MM.1S (cell line): ENCODE measurements at regions not wholly inside any gene's neighbourhood (a gene's known extent, or its start where the extent isn't known, plus 50 kb on each side); places are given as distances from the start of the nearest gene placed in this dataset.

Experiments used
- DNase-seq: peaks from one replicate; pipeline ENCODE4 v3.0.0-alpha.2; 2015
- H2AFZ ChIP-seq: fragments of 300-600 bp; sonication (generic); 2 replicates; pipeline ENCODE4 v1.6.0; 2016; ENCODE audit warnings: antibody characterized with exemption, low read length
- H3F3A ChIP-seq: fragments of 300-600 bp; sonication (generic); 2 replicates; pipeline ENCODE4 v1.6.1; 2016; ENCODE audit warnings: mild to moderate bottlenecking, antibody characterized with exemption, low read length, moderate library complexity, mixed read lengths; ENCODE audit not compliant: insufficient read depth
- H3K27ac ChIP-seq: fragments of 300-600 bp; sonication (generic); 2 replicates; pipeline ENCODE4 v1.5.1; 2016; ENCODE audit warnings: mild to moderate bottlenecking, low read length
- H3K27me3 ChIP-seq: fragments of 300-600 bp; sonication (generic); replicated peaks from 2 replicates; pipeline ENCODE4 v1.6.0; 2016; ENCODE audit warnings: low read length; ENCODE audit not compliant: insufficient read depth
- H3K36me3 ChIP-seq: fragments of 300-600 bp; sonication (generic); replicated peaks from 2 replicates; pipeline ENCODE4 v1.6.1; 2016; ENCODE audit warnings: mild to moderate bottlenecking, low read length, mixed read lengths; ENCODE audit not compliant: insufficient read depth
- H3K4me1 ChIP-seq: fragments of 300-600 bp; sonication (generic); 2 replicates; pipeline ENCODE4 v1.6.1; 2016; ENCODE audit warnings: low read length, mixed read lengths
- H3K4me2 ChIP-seq: fragments of 300-600 bp; sonication (generic); 2 replicates; pipeline ENCODE4 v1.6.0; 2016; ENCODE audit warnings: low read depth, low read length
- H3K4me3 ChIP-seq: fragments of 300-600 bp; sonication (generic); 2 replicates; pipeline ENCODE4 v1.5.1; 2016; ENCODE audit warnings: low read length, mixed read lengths
- H3K79me2 ChIP-seq: fragments of 300-600 bp; sonication (generic); 2 replicates; pipeline ENCODE4 v1.6.1; 2016; ENCODE audit warnings: mixed run types, low read length, mixed read lengths
- H3K9ac ChIP-seq: fragments of 300-600 bp; sonication (generic); 2 replicates; pipeline ENCODE4 v1.6.1; 2016; ENCODE audit warnings: low read length, mixed read lengths
- H3K9me2 ChIP-seq: fragments of 300-600 bp; sonication (generic); replicated peaks from 2 replicates; pipeline ENCODE4 v1.6.1; 2016; ENCODE audit warnings: mild to moderate bottlenecking, low read length, mixed read lengths; ENCODE audit not compliant: insufficient read depth
- H3K9me3 ChIP-seq: fragments of 300-600 bp; sonication (generic); replicated peaks from 2 replicates; pipeline ENCODE4 v1.6.1; 2016; ENCODE audit warnings: mild to moderate bottlenecking, low read length, mixed read lengths; ENCODE audit not compliant: insufficient read depth
- H4K20me1 ChIP-seq: fragments of 300-600 bp; sonication (generic); 2 replicates; pipeline ENCODE4 v1.6.1; 2016; ENCODE audit warnings: mild to moderate bottlenecking, low read length, moderate library complexity, mixed read lengths; ENCODE audit not compliant: insufficient read depth
- CTCF ChIP-seq: fragments of 300-600 bp; sonication (generic); IDR thresholded peaks from 2 replicates; pipeline ENCODE4 v1.5.1; 2016; ENCODE audit warnings: antibody characterized with exemption, low read length, mixed read lengths
- EZH2 ChIP-seq: fragments of 300-600 bp; sonication (generic); optimal IDR thresholded peaks from 2 replicates; pipeline ENCODE3; 2017; ENCODE audit warnings: low read depth, mild to moderate bottlenecking, antibody characterized with exemption, low read length, mixed read lengths
- EZH2phosphoT487 ChIP-seq: fragments of 300-600 bp; sonication (generic); IDR thresholded peaks from 2 replicates; pipeline ENCODE4 v1.6.1; 2018; ENCODE audit warnings: antibody characterized with exemption, low read length

GRCh38 chr7:153276394-153276793, 516.8 kb downstream of the ACTR3B start:
- peak; percentile 16 for DNase-seq
- H3K4me2 ChIP-seq: no peak overlapping the region
- no peak overlapping the region for H3K27ac ChIP-seq
- H3K27me3 ChIP-seq: no peaks in the 10 kb centered on the region
- no peaks in the 10 kb centered on the region for H4K20me1 ChIP-seq
- no peaks in the 10 kb centered on the region for H3K9me3 ChIP-seq
- H3K36me3 ChIP-seq: no peaks in the 10 kb centered on the region
- TF ChIP-seq EZH2: no peak
- no peak for TF ChIP-seq EZH2phosphoT487
- no peak for TF ChIP-seq CTCF
- H3K9ac ChIP-seq: no peak overlapping the region
- no peak overlapping the region for H3K4me3 ChIP-seq
- H3F3A ChIP-seq: peaks cover 8% of the 10 kb centered on the region
- H3K9me2 ChIP-seq: no peaks in the 10 kb centered on the region
- peaks cover 19% of the 10 kb centered on the region for H3K4me1 ChIP-seq
- H3K79me2 ChIP-seq: no peaks in the 10 kb centered on the region
- H2AFZ ChIP-seq: no peak overlapping the region

GRCh38 chr7:153286763-153287162, 527.2 kb downstream of the ACTR3B start:
- no peaks in the 10 kb centered on the region for H3K9me3 ChIP-seq
- no peak for DNase-seq
- H3K4me2 ChIP-seq: no peak overlapping the region
- H4K20me1 ChIP-seq: no peaks in the 10 kb centered on the region
- H3K4me1 ChIP-seq: no peaks in the 10 kb centered on the region
- no peak overlapping the region for H3K9ac ChIP-seq
- no peaks in the 10 kb centered on the region for H3K36me3 ChIP-seq
- no peaks in the 10 kb centered on the region for H3F3A ChIP-seq
- no peak overlapping the region for H3K4me3 ChIP-seq
- no peak overlapping the region for H2AFZ ChIP-seq
- no peak overlapping the region for H3K27ac ChIP-seq
- no peaks in the 10 kb centered on the region for H3K9me2 ChIP-seq
- TF ChIP-seq EZH2 (no peak), CTCF (no peak), EZH2phosphoT487 (no peak)
- H3K27me3 ChIP-seq: no peaks in the 10 kb centered on the region
- H3K79me2 ChIP-seq: no peaks in the 10 kb centered on the region

- no peaks in the 10 kb centered on the region for H3K36me3 ChIP-seq
- H3K4me1 ChIP-seq: no peaks in the 10 kb centered on the region
- no peaks in the 10 kb centered on the region for H3K27me3 ChIP-seq
- H2AFZ ChIP-seq: no peak overlapping the region
- no peaks in the 10 kb centered on the region for H3F3A ChIP-seq
- H3K4me3 ChIP-seq: no peak overlapping the region
- H3K9ac ChIP-seq: no peak overlapping the region
- no peaks in the 10 kb centered on the region for H3K79me2 ChIP-seq
- no peaks in the 10 kb centered on the region for H4K20me1 ChIP-seq
- H3K9me3 ChIP-seq: no peaks in the 10 kb centered on the region
- no peaks in the 10 kb centered on the region for H3K9me2 ChIP-seq
- H3K4me2 ChIP-seq: no peak overlapping the region
- TF ChIP-seq CTCF (no peak), EZH2phosphoT487 (no peak), EZH2 (no peak)
- no peak overlapping the region for H3K27ac ChIP-seq
- DNase-seq: no peak
Measured at GRCh38 chr7:153290066-153290465, 530.5 kb downstream of the ACTR3B start.
